ENCODE measurements at regions not wholly inside any gene's neighbourhood (a gene's known extent, or its start where the extent isn't known, plus 50 kb on each side); places are given as distances from the start of the nearest gene placed in this dataset.
A peak's percentile ranks its signal among the peaks of the same experiment; 100 is the strongest.

GRCh38 chr12:75722714-75723200, 211.3 kb upstream of the KRR1 start:
- DNase-seq (ENCODE audit: low spot score): peak; percentile 70

- no peak for DNase-seq (ENCODE audit: low spot score)
These were observed 210.4 kb upstream of the KRR1 start for GRCh38 chr12:75721796-75722195.

- DNase-seq (ENCODE audit: low spot score): no peak
These were observed 209.6 kb upstream of the KRR1 start for GRCh38 chr12:75720812-75721641.

DNA sequence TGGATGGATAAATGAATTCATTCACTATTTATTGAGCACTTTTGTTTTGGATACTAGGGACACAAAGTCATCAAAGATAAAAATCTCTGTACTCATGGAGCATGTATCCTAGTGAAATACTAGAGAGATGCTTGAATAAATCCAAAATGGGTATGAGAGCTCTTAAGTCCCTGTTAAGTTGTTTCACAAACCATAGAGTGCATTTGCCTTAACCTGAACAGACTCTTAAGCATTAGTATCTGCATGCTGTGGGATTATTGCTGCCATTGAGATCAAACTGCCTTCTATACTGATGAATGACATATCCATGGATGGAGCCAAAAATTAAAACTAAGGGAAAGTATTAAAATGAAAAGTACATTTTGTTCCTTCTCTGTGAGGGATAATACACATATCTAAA, 206.5 kb upstream of the KRR1 start:
- no peak for DNase-seq (ENCODE audit: low spot score)

DNA sequence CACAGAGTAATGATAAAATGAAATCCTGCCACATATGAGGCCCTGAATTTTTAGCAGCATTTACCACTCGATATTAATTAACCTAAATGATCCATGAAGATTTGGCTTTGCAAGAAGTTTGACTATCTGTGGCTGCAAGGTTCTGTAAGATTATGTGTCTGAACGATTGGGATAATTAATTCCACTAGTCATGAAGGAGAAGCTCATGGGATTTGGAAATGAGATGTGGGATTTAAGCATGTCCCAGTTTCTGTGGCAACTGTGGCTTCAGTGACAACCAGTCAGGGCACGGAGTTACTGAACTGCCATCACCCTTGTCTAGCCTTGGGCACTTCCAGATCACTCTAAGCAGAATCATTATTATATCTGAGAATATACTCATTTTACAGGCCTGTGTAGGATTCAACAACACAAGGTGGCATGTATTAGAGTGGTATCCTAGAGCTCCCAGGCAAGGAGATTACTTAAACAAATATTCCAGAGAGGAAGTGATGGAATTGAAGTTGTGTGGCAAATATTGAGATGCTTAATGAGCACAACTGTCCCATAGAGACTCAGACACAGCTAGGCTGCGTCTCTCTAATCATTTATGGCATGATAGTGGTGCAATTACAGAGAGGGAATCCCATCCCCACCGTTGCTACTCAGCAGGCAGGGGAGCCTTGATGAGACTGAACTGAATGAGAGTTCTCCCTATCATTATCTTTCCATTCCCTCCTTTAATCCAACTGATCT, 205.0 kb upstream of the KRR1 start:
- DNase-seq (ENCODE audit: low spot score): no peak

DNA sequence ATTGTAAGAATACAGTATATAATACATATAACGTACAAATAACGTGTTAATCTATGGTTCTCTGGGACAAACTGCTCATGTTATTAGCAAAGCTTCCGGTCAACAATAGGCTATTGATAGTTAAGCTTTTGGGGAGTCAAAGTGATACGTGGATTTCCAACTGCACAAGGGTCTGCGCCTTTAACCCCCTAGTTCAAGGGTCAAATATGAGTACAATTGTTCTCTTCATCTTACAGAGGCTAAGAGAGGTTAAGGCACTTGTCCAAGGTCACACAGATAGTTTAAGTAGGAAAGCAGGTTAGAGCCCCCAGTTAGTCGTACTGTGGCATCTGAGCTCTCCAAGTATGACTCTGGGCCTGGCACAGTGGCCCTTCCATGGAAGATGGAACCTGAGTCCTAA, 204.3 kb upstream of the KRR1 start:
- no peak for DNase-seq (ENCODE audit: low spot score)

DNA sequence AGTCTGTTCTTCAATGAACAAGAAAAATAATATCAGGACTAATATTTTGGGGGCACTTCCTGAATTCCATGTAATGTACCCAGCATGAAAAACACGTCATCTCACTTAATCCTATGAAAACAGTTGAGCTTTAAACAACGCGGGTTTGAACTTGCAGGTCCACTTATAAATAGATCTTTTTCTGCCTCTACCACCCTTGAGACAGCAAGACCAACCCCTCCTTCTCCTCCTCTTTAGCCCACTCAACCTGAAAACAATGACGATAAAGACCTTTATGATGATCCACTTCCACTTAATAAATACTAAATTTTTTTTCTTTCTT, 203.9 kb upstream of the KRR1 start:
- DNase-seq (ENCODE audit: low spot score): no peak

DNA sequence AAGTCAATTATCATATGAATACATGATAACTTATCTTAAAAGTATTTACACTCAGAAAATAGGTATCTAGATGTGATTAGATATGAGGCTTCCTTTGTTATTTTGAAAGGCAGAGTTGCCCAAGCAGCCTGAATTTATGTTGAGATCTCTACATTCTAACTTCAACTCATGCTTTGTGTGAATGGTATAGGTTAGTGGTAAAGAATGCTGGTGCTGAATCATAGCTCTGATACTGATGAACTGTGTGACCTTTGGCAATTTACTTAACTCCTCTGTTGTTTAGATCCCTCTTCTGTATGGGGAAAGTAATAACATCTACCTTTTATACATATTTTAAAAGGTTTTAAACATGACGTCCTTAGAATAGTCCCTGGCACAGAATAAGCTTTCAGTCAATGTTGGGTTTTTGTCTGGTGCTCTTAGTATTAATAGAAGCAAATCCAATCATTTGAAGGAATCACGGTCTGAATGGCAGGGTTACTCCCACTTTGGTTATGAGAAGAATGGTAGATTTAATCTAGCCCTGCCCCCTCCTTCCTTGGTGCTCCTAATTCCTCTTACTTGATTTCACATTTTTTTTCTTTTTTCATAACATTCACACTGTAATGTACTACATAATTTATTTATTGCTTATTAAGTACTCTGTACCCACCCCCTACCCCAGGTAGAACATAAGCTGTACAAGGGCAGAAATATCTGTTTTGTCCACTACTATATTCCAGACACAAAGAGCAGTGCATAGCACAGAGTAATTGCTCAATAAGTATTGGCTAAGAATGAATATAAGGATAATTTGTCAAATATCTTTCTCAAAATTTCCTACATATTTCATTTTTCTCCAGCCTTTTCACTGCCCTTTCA, 203.3 kb upstream of the KRR1 start:
- DNase-seq (ENCODE audit: low spot score): no peak

DNA sequence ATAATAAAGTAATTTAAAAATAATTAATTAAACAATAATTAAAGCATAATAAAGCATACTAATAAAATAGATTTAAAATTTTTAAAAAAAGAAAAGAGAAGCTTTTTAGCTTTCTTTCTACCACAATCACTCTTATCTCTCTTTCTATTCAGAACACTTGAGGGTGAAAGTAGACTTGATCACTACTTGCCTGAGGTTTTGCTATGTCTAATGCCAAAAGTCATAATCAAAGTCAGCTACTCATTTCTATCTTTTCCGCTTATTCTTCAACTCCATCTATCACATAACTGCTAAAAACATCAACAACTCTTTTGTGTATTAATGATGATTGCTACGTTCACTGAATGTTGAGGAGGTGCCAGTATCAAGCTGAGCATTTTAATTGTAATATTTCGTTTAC, 202.0 kb upstream of the KRR1 start:
- DNase-seq (ENCODE audit: low spot score): no peak

DNA sequence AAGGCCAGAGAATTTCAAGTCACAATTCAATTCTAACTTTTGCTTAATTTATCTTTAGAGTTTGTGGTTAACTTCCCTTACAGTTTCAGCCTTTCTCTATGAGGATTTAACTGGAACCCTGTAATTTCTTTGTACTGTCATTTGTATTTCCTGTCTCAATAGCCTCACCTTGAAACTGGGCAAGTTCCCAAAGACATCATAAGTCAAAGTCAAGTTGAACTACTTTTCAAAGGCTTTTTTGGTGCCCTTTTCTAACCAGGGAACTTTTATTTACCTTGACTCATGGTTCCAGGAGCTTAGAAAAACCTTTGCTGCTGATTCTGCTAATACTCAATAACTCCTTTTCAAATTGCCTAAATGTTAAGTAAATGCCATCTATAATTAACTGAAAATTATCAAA, 200.8 kb upstream of the KRR1 start:
- no peak for DNase-seq (ENCODE audit: low spot score)

- DNase-seq (ENCODE audit: low spot score): no peak
These were observed 199.9 kb upstream of the KRR1 start for GRCh38 chr12:75711271-75711670.

- no peak for DNase-seq (ENCODE audit: low spot score)
These were observed 199.1 kb upstream of the KRR1 start for GRCh38 chr12:75710361-75711069.

DNA sequence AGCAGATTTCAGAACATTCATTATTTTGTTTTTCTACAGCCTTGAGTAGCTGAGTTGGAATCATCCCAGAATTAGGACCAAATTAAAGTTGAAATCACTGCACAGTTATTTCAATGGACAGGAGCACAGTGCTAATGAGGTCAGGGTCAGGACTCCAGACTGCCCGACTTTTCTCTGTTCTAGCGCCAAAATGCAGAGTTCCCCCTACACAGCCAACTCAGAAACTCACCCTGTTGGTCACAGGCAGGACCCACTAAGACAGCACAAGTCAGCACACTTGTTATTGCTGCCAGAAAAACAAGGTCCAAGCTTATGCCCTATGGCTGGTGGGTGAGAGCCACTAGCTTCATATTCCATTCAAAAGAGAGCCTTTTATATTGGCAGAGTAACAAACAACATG, 198.1 kb upstream of the KRR1 start:
- no peak for DNase-seq (ENCODE audit: low spot score)

- DNase-seq (ENCODE audit: low spot score): no peak
These were observed 197.4 kb upstream of the KRR1 start for GRCh38 chr12:75708802-75709201.

DNA sequence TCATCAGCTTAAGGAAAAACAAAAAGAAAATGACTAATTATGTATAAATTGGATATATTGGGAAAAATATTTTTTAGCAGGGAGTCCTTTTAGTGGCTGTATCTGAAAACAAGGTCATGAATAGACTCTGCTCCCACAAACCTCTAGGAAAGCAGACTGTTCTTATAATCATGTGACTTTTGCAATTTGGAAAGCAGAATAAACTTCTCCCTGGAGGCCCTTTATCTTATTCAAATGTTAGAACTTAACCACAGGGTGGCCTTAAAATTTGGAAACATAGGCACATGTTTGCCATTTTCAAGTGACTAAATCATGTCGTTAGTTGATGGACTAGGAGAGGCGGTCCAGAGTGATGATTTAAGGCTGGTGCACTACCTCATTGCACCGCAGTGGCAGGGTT, 196.6 kb upstream of the KRR1 start:
- no peak for DNase-seq (ENCODE audit: low spot score)

GRCh38 chr12:75706786-75707605, 195.6 kb upstream of the KRR1 start:
- no peak for DNase-seq (ENCODE audit: low spot score)

- DNase-seq (ENCODE audit: low spot score): no peak
These were observed 194.6 kb upstream of the KRR1 start for GRCh38 chr12:75705749-75706711.

GRCh38 chr12:75704664-75705063, 193.3 kb upstream of the KRR1 start:
- DNase-seq (ENCODE audit: low spot score): no peak

GRCh38 chr12:75704208-75704607, 192.8 kb upstream of the KRR1 start:
- no peak for DNase-seq (ENCODE audit: low spot score)

GRCh38 chr12:75703131-75703530, 191.7 kb upstream of the KRR1 start:
- no peak for DNase-seq (ENCODE audit: low spot score)
